ENCODE measurements at regions not wholly inside any gene's neighbourhood (a gene's known extent, or its start where the extent isn't known, plus 50 kb on each side); places are given as distances from the start of the nearest gene placed in this dataset.

DNA sequence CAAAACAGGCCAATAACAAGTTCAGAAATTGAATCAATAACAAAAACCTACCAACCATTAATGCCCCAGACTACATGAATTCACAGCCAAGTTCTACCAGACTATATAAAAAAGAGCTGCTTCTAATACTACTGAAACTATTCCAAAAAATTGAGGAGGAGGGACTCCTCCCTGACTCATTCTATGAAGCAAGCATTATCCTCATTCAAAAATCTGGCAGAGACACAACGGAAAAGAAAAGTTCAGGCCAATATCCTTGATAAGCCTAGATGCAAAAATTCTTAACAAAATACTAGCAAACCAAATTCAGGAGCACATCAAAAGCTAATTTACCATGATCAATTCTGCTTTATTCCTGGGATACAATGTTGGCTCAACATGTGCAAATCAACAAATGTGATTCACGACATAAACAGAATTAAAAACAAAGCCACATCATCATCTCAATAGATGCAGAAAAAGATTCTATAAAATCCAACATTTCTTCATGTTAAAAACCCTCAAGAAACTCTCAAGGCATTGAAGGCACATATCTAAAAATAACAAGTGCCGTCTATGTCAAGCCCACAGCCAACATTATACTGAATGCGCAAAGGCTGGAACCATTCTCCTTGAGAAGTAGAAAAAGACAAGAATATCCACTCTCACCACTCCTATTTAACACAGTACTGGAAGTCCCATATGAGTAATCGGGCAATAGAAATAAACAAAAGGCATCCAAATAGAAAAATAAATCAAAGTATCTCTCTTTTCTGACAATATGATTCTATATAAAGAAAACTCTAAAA, 573.6 kb upstream of the GRM7 start:
- TF ChIP-seq ZNF302 (CRISPR knock-in tag; IDR thresholded peaks at IDR 0.05) (no peak), CHD2 (IDR thresholded peaks at IDR 0.05; ENCODE audit: low read length, partially characterized antibody) (no peak), NR3C1 (IDR thresholded peaks at IDR 0.05) (no peak), HMGXB4 (CRISPR knock-in tag; IDR thresholded peaks at IDR 0.05; ENCODE audit: borderline replicate concordance) (no peak), CTCF (IDR thresholded peaks at IDR 0.05) (no peak), SMC3 (IDR thresholded peaks at IDR 0.05) (no peak), POLR2AphosphoS2 (conservative IDR thresholded peaks at IDR 0.05; ENCODE audit: low read length) (no peak), RFX5 (IDR thresholded peaks at IDR 0.05) (no peak), EP300 (IDR thresholded peaks at IDR 0.05) (no peak), REST (IDR thresholded peaks at IDR 0.05) (no peak), MAZ (IDR thresholded peaks at IDR 0.05; ENCODE audit: borderline replicate concordance, low read depth, low read length) (no peak), JUNB (IDR thresholded peaks at IDR 0.05) (no peak)

Measured in A549 (cell line).